ENCODE measurements at regions not wholly inside any gene's neighbourhood (a gene's known extent, or its start where the extent isn't known, plus 50 kb on each side); places are given as distances from the start of the nearest gene placed in this dataset.

- no peak for TF ChIP-seq YY1 (IDR thresholded peaks at IDR 0.05; ENCODE audit: insufficient read depth, insufficient read length)
- TF ChIP-seq ZNF274 (IDR thresholded peaks at IDR 0.05; ENCODE audit: low read depth, low read length) = no peak
- TF ChIP-seq SUZ12 (IDR thresholded peaks at IDR 0.05; ENCODE audit: extremely low read depth, insufficient read depth, insufficient read length) = no peak
Observed at GRCh38 chr2:109065391-109065734, 63.6 kb upstream of the SH3RF3 start.
